ENCODE measurements at regions not wholly inside any gene's neighbourhood (a gene's known extent, or its start where the extent isn't known, plus 50 kb on each side); places are given as distances from the start of the nearest gene placed in this dataset.
"Not testable (repeated sequence)": the region's sequence is repeated elsewhere in the genome, so short reads cannot be mapped to it uniquely, and the experiment has no call there.

DNA sequence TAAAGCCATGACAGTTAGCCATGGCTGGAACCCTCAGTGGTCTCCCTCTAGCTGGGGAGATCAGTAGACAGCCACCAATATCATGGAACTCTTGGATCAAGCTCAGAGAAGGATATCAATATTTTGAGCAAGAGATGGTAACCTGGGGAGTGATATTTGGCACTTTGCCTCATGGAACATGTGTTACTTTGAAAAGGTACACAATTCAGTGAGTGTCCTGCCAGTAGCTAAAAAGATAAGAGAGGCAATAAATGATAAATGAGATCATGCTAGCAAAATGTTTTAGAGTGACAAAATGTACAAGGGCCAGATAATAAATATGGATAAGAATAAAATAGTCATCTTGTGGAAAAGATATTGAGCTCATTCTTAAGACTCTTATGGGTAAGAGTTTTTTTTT, 1618.7 kb downstream of the OLFM4 start:
- Mint-ChIP-seq H3K9me3 (peaks cover 7% of the 10 kb centered on the region), H3K4me1 (no peaks in the 10 kb centered on the region)

DNA sequence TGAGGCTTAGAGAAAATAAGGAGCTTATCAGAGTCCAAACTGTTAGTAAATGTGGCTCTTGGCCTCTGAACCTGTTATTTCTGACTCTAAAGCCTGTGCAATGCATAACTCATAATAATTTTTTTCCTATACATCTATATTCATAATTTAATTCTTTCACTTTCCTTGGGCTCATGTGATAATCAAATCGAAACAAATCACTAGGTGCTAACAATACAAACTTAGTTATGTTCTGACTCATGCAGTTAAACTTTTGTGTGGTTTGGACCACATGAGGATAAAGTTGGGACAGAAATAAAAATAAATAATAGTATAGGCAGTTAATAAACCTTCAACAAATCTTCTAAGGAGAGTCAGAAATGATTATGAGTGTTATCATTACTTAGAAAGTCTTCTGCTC, 1629.0 kb downstream of the OLFM4 start:
- Mint-ChIP-seq H3K36me3 (no peaks in the 10 kb centered on the region), H3K4me1 (no peaks in the 10 kb centered on the region), H3K4me3 (no peak overlapping the region), H3K27me3 (no peaks in the 10 kb centered on the region), H3K27ac (no peak overlapping the region), H3K9me3 (peaks cover 6% of the 10 kb centered on the region)
- CTCF ChIA-PET = no interaction called here
- DNase-seq = no peak

More for the DNA sequence above, 1618.7 kb downstream of the OLFM4 start:
- DNase-seq = no peak
- Mint-ChIP-seq H3K4me3 (no peak overlapping the region), H3K27ac (no peak overlapping the region), H3K27me3 (no peaks in the 10 kb centered on the region), H3K36me3 (no peaks in the 10 kb centered on the region)
- CTCF ChIA-PET = no interaction called here

- H3K4me3 Mint-ChIP-seq = no peak overlapping the region
- H3K4me1 Mint-ChIP-seq = no peaks in the 10 kb centered on the region
- no peak overlapping the region for H3K27ac Mint-ChIP-seq
- H3K9me3 Mint-ChIP-seq = peaks cover 6% of the 10 kb centered on the region
- DNase-seq = no peak
- H3K36me3 Mint-ChIP-seq = no peaks in the 10 kb centered on the region
- CTCF ChIA-PET = no interaction called here
- H3K27me3 Mint-ChIP-seq = no peaks in the 10 kb centered on the region
Observed at GRCh38 chr13:54658771-54659170, 1630.2 kb downstream of the OLFM4 start.

DNA sequence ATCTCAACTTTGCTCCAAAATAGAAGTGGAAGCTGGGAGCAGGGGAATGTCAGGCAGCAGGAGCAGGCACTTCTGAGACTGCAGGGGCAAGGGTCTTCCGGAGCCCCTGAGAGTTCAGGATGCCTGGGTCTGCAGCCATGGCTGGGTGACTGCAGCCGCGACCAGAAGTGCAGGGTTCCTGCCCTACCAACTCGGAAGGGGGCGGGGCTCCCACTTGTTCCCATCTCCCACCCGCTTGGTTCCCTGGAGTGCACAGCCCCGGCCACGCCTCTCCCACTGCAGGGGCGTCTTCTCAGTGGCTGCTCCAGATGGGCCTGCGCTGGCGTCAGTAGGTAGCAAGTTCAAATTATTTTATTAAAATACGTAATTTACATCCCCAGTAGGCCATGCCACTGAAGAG, 1631.7 kb downstream of the OLFM4 start:
- Mint-ChIP-seq H3K27me3 (no peaks in the 10 kb centered on the region), H3K27ac (no peak overlapping the region), H3K4me1 (no peaks in the 10 kb centered on the region), H3K9me3 (peaks cover 6% of the 10 kb centered on the region), H3K36me3 (no peaks in the 10 kb centered on the region), H3K4me3 (no peak overlapping the region)
- CTCF ChIA-PET = no interaction called here
- no peak for DNase-seq

- Mint-ChIP-seq H3K27ac (no peak overlapping the region), H3K9me3 (peaks cover 22% of the 10 kb centered on the region), H3K4me1 (no peaks in the 10 kb centered on the region), H3K27me3 (no peaks in the 10 kb centered on the region), H3K4me3 (no peak overlapping the region), H3K36me3 (no peaks in the 10 kb centered on the region)
- CTCF ChIA-PET = no interaction called here
- no peak for DNase-seq
Observed at GRCh38 chr13:54676526-54677113, 1648.0 kb downstream of the OLFM4 start.

DNA sequence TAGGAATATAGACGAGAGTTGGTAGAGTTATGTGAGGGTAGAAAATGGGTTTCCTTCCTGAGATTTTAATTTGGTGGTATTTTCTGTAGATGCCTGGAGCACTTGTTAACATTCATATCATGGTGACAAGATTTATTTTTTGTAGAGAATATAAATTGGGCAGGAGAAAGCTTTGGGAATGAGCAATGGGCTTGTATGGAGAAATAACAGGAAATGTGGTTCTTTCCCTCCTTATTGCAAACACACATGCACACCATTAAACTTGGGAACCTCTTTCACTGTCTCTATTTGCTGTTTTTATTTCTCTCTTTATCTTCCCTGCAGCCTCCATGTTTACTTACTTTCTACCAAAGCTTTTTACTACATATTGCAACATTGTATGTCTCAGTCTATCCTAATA, 1653.6 kb downstream of the OLFM4 start:
- peaks cover 17% of the 10 kb centered on the region for H3K9me3 Mint-ChIP-seq
- H3K36me3 Mint-ChIP-seq = no peaks in the 10 kb centered on the region
- no peak for DNase-seq
- no peak overlapping the region for H3K27ac Mint-ChIP-seq
- no peak overlapping the region for H3K4me3 Mint-ChIP-seq
- no peaks in the 10 kb centered on the region for H3K27me3 Mint-ChIP-seq
- CTCF ChIA-PET = no interaction called here
- H3K4me1 Mint-ChIP-seq = no peaks in the 10 kb centered on the region

- no peak for DNase-seq
- Mint-ChIP-seq H3K4me1 (no peaks in the 10 kb centered on the region), H3K27me3 (no peaks in the 10 kb centered on the region), H3K4me3 (no peak overlapping the region), H3K36me3 (no peaks in the 10 kb centered on the region), H3K9me3 (no peaks in the 10 kb centered on the region), H3K27ac (no peak overlapping the region)
- CTCF ChIA-PET = no interaction called here
Observed at GRCh38 chr13:54687173-54687572, 1658.6 kb downstream of the OLFM4 start.

GRCh38 chr13:54699831-54700230, 1671.2 kb downstream of the OLFM4 start:
- Mint-ChIP-seq H3K9me3 (peaks cover 12% of the 10 kb centered on the region), H3K4me3 (no peak overlapping the region)

DNA sequence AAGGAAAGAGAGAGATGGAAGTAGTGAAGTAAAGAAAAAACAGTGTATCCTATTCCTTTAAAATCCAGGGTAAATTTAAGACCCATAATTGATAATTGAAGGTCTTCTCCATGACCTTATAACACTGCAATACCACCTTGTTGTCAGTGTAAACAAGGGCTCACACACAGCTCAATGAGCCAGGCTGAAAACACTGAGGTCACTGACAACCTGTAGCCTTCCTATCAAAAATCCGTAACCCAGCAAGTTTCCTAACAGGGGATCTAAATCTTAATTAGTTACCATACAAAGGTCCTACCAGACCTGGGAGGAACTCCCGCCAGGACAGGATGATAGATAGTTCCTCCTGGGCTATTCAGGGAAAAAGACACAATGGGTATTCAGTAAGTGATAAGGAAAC, 1677.1 kb downstream of the OLFM4 start:
- no peaks in the 10 kb centered on the region for H3K36me3 Mint-ChIP-seq
- no peaks in the 10 kb centered on the region for H3K4me1 Mint-ChIP-seq
- peaks cover 10% of the 10 kb centered on the region for H3K9me3 Mint-ChIP-seq
- CTCF ChIA-PET = no interaction called here
- no peak overlapping the region for H3K27ac Mint-ChIP-seq
- H3K27me3 Mint-ChIP-seq = no peaks in the 10 kb centered on the region
- H3K4me3 Mint-ChIP-seq = no peak overlapping the region
- no peak for DNase-seq

More at GRCh38 chr13:54699831-54700230, 1671.2 kb downstream of the OLFM4 start:
- Mint-ChIP-seq H3K4me1 (no peaks in the 10 kb centered on the region), H3K36me3 (no peaks in the 10 kb centered on the region), H3K27me3 (no peaks in the 10 kb centered on the region), H3K27ac (no peak overlapping the region)
- no peak for DNase-seq
- CTCF ChIA-PET = no interaction called here

GRCh38 chr13:54706336-54706735, 1677.7 kb downstream of the OLFM4 start:
- H3K27me3 Mint-ChIP-seq = no peaks in the 10 kb centered on the region
- CTCF ChIA-PET = no interaction called here

DNA sequence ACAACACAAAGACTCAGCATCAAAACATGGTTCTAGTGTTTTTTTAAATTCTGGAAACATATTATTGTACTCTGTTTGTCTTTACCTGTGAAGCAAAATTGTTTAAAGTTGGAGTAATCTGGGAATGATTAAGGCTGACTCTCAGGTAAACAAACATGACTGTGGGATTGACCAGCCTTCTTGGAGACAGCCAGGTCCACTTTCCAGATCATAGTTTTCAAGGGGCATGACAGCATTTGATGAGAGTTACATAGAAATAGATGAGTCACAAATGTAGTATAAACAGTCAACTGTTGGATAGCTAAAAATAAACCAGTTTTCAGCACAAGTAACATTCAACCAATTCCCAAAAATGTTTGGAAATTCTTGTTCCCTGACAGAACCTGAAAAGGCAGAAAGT, 1680.9 kb downstream of the OLFM4 start:
- no peak overlapping the region for H3K27ac Mint-ChIP-seq
- DNase-seq = no peak
- H3K27me3 Mint-ChIP-seq = no peaks in the 10 kb centered on the region
- no peak overlapping the region for H3K4me3 Mint-ChIP-seq
- H3K36me3 Mint-ChIP-seq = no peaks in the 10 kb centered on the region
- H3K9me3 Mint-ChIP-seq = peaks cover 6% of the 10 kb centered on the region
- CTCF ChIA-PET = no interaction called here
- no peaks in the 10 kb centered on the region for H3K4me1 Mint-ChIP-seq

More at GRCh38 chr13:54706336-54706735, 1677.7 kb downstream of the OLFM4 start:
- no peak overlapping the region for H3K4me3 Mint-ChIP-seq
- H3K9me3 Mint-ChIP-seq = peaks cover 6% of the 10 kb centered on the region
- no peak for DNase-seq
- H3K27ac Mint-ChIP-seq = no peak overlapping the region
- H3K36me3 Mint-ChIP-seq = no peaks in the 10 kb centered on the region
- no peaks in the 10 kb centered on the region for H3K4me1 Mint-ChIP-seq

DNA sequence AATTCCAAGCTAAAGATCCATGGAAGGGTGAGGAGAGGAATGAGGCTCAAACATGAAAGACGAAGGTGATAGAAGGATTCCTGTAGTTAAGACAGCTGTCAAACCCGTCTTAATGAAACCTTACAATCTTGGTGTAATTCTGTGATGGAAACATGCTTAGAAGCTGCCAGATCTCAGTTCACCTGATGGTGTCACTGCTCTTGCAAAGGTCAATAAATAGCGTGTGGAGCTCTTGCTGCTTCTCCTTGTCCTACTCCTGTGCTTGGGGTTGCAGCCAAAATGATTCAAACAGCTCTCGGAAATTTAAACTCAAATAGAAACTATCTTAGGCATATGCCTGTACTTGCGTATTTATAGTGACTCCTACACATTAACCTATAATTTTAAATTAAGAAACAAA, 1705.0 kb downstream of the OLFM4 start:
- Mint-ChIP-seq H3K4me1 (no peaks in the 10 kb centered on the region), H3K36me3 (no peaks in the 10 kb centered on the region), H3K4me3 (no peak overlapping the region), H3K27me3 (no peaks in the 10 kb centered on the region), H3K27ac (no peak overlapping the region), H3K9me3 (peaks cover 7% of the 10 kb centered on the region)
- DNase-seq = no peak
- CTCF ChIA-PET = no interaction called here

DNA sequence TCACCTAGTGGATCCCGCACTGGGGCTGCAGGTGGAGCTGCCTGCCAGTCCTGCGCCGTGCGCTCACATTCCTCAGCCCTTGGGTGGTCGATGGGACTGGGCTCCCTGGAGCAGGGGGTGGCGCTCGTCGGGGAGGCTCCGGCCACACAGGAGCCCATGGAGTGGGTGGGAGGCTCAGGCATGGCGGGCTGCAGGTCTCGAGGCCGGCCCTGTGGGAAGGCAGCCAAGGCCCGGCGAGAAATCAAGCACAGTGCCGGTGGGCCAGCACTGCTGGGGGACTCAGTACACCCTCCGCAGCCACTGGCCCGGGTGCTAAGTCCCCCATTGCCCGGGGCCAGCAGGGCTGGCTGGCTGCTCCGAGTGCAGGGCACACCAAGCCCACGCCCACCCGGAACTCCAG, 1708.6 kb downstream of the OLFM4 start:
- CTCF ChIA-PET, DNase-seq, H3K27me3 Mint-ChIP-seq, H3K36me3 Mint-ChIP-seq, H3K4me1 Mint-ChIP-seq, H3K9me3 Mint-ChIP-seq, H3K27ac Mint-ChIP-seq, H3K4me3 Mint-ChIP-seq: not testable (repeated sequence)

- Mint-ChIP-seq H3K27me3 (no peaks in the 10 kb centered on the region), H3K4me1 (no peaks in the 10 kb centered on the region), H3K27ac (no peak overlapping the region), H3K4me3 (no peak overlapping the region), H3K36me3 (no peaks in the 10 kb centered on the region), H3K9me3 (peaks cover 4% of the 10 kb centered on the region)
- DNase-seq = no peak
- CTCF ChIA-PET = no interaction called here
Observed at GRCh38 chr13:54742984-54743383, 1714.4 kb downstream of the OLFM4 start.

- Mint-ChIP-seq H3K9me3 (peaks cover 4% of the 10 kb centered on the region), H3K4me1 (no peaks in the 10 kb centered on the region), H3K27ac (no peak overlapping the region), H3K4me3 (no peak overlapping the region), H3K36me3 (no peaks in the 10 kb centered on the region), H3K27me3 (no peaks in the 10 kb centered on the region)
- no peak for DNase-seq
- CTCF ChIA-PET = no interaction called here
Observed at GRCh38 chr13:54744747-54745146, 1716.1 kb downstream of the OLFM4 start.

GRCh38 chr13:54750521-54750920, 1721.9 kb downstream of the OLFM4 start:
- Mint-ChIP-seq H3K27me3 (no peaks in the 10 kb centered on the region), H3K4me3 (no peak overlapping the region), H3K9me3 (no peaks in the 10 kb centered on the region), H3K36me3 (no peaks in the 10 kb centered on the region), H3K4me1 (no peaks in the 10 kb centered on the region), H3K27ac (no peak overlapping the region)
- DNase-seq = no peak
- CTCF ChIA-PET = no interaction called here

Data from activated naive CD4-positive, alpha-beta T cell treated with anti-CD3 and anti-CD28 coated beads, Interleukin-2, amount 10 ng/mL, durations not matched to agents 7 days and 5 days (primary cell).